Nephron (organoid): ENCODE measurements at regions not wholly inside any gene's neighbourhood (a gene's known extent, or its start where the extent isn't known, plus 50 kb on each side); places are given as distances from the start of the nearest gene placed in this dataset.

ENCODE experiments used
- H3K27ac Mint-ChIP-seq, 3 experiments: 2 replicates each; pipeline ENCODE4 v1.8.0; 2020; ENCODE audit warnings: mixed read lengths in 3 of 3, mild to moderate bottlenecking in 2 of 3, moderate library complexity in 1 of 3
- H3K27me3 Mint-ChIP-seq: 2 replicates; pipeline ENCODE4 v1.8.0; 2021; ENCODE audit warnings: low read depth, mild to moderate bottlenecking, moderate library complexity, mixed read lengths
- H3K36me3 Mint-ChIP-seq: 2 replicates; pipeline ENCODE4 v1.8.0; 2020; ENCODE audit warnings: low read depth, mixed read lengths
- H3K4me1 Mint-ChIP-seq: 2 replicates; pipeline ENCODE4 v1.8.0; 2020; ENCODE audit warnings: mixed read lengths
- H3K4me3 Mint-ChIP-seq, 3 experiments: 2 replicates each; pipeline ENCODE4 v1.8.0; 2020; ENCODE audit warnings: mild to moderate bottlenecking in 3 of 3, mixed read lengths in 3 of 3, moderate library complexity in 2 of 3
- H3K9me3 Mint-ChIP-seq: 2 replicates; pipeline ENCODE4 v1.8.0; 2020; ENCODE audit warnings: mixed read lengths
- TF ChIP-seq, protein P1 (sequence below), 3 experiments: fragments of 200-600 bp; sonication (generic); IDR thresholded peaks; one replicate each; pipeline ENCODE4 v1.5.0; 2021; ENCODE audit warnings: antibody characterized with exemption in 3 of 3; ENCODE audit not compliant: unreplicated experiment in 3 of 3

DNA sequence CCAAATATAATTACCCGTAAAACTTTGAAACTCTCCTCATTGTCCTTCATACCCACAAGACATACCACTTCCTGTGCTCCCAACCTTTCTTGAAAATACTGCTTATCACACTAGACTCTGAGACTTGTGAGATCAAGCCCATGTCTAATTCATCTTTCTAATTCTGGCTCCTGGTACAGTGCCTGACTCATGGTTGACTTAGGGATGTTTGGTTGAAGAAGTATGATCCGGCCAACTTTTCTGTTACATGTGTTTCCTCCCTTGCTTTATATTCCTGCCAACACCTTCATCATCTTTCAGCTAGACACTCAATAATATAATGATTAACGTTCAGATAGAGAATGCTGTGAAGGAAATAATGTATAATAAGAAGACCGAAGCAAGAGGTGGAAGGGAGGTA lies 58.2 kb downstream of the MEX3B start:
- H3K4me1 Mint-ChIP-seq = peaks cover 8% of the 10 kb centered on the region
- H3K9me3 Mint-ChIP-seq = peaks cover 43% of the 10 kb centered on the region
- H3K4me3 Mint-ChIP-seq = no peak overlapping the region
- peaks cover 63% of the 10 kb centered on the region for H3K36me3 Mint-ChIP-seq
- TF ChIP-seq, protein P1, sequence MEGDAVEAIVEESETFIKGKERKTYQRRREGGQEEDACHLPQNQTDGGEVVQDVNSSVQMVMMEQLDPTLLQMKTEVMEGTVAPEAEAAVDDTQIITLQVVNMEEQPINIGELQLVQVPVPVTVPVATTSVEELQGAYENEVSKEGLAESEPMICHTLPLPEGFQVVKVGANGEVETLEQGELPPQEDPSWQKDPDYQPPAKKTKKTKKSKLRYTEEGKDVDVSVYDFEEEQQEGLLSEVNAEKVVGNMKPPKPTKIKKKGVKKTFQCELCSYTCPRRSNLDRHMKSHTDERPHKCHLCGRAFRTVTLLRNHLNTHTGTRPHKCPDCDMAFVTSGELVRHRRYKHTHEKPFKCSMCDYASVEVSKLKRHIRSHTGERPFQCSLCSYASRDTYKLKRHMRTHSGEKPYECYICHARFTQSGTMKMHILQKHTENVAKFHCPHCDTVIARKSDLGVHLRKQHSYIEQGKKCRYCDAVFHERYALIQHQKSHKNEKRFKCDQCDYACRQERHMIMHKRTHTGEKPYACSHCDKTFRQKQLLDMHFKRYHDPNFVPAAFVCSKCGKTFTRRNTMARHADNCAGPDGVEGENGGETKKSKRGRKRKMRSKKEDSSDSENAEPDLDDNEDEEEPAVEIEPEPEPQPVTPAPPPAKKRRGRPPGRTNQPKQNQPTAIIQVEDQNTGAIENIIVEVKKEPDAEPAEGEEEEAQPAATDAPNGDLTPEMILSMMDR (IDR thresholded peaks at IDR 0.05; ENCODE audit: unreplicated experiment in 3 of 3) = no peak
- H3K27ac Mint-ChIP-seq = no peak overlapping the region
- no peaks in the 10 kb centered on the region for H3K27me3 Mint-ChIP-seq

DNA sequence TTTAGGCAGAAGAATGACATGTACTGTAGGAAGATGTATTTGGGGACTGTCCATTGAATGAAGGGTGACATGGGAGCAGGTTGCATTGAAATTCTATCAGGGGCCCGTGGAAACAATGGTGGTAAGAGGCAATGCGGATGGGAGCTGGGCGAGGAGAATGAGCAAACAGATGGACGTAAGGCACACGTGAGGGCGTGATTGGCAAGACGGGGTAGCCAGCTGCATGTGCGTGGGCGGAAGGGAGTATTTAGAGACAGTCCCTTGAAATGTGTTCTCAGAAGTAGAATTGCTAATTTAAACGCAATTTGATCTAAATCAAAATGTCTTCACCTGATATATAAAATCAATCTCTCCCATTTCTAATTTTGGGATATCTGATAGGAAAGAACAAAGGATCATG lies 62.3 kb downstream of the MEX3B start:
- Mint-ChIP-seq H3K36me3 (peaks cover 47% of the 10 kb centered on the region), H3K9me3 (peaks cover 38% of the 10 kb centered on the region), H3K27ac (no peak overlapping the region), H3K4me3 (no peak overlapping the region), H3K27me3 (no peaks in the 10 kb centered on the region), H3K4me1 (peaks cover 8% of the 10 kb centered on the region)
- TF ChIP-seq, protein P1 (IDR thresholded peaks at IDR 0.05; ENCODE audit: unreplicated experiment in 3 of 3) = no peak

DNA sequence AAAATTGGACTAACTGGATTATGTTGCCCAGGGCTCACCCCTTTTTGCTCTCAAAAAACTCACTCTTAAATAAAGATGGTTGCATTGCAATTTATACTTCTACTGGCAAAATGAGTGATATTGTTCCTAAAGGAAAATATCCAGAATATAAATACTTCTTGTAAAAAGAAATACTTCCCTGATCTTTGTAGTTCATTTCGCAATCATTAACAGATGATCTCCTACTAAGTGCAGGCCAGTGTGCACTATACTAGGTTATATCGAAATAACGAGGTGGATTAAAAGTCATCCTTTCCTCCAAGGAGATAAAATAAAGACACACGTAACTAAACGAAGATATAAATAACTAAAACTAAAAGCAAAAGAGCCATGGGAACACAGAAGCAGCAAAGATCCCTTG lies 63.0 kb downstream of the MEX3B start:
- TF ChIP-seq, protein P1 (IDR thresholded peaks at IDR 0.05; ENCODE audit: unreplicated experiment in 3 of 3) = no peak
- Mint-ChIP-seq H3K4me3 (no peak overlapping the region), H3K27ac (no peak overlapping the region), H3K9me3 (peaks cover 39% of the 10 kb centered on the region), H3K27me3 (no peaks in the 10 kb centered on the region), H3K4me1 (peaks cover 8% of the 10 kb centered on the region), H3K36me3 (peaks cover 47% of the 10 kb centered on the region)

DNA sequence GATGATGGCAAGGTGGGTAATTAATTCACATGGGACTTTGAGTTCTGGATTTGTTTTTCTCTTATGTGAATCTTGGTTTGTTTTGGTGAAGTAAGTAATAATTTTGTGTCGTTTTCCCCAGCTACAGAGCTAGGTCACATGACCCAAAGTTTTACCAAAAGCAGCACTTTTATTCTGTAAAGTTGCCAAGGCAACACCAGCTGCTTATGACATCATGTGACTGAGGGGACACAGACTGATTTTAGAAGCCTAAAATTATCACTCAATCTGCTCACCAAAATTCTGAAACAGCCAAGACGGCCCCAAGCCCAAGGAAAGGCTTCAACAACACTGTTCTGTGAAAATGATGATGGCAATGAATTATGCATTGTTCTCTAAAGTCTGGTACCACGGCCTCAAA lies 63.9 kb downstream of the MEX3B start:
- H3K9me3 Mint-ChIP-seq = peaks cover 43% of the 10 kb centered on the region
- TF ChIP-seq, protein P1 (IDR thresholded peaks at IDR 0.05; ENCODE audit: unreplicated experiment in 3 of 3) = no peak
- no peaks in the 10 kb centered on the region for H3K27me3 Mint-ChIP-seq
- no peak overlapping the region for H3K27ac Mint-ChIP-seq
- no peak overlapping the region for H3K4me3 Mint-ChIP-seq
- H3K4me1 Mint-ChIP-seq = peaks cover 8% of the 10 kb centered on the region
- peaks cover 51% of the 10 kb centered on the region for H3K36me3 Mint-ChIP-seq

DNA sequence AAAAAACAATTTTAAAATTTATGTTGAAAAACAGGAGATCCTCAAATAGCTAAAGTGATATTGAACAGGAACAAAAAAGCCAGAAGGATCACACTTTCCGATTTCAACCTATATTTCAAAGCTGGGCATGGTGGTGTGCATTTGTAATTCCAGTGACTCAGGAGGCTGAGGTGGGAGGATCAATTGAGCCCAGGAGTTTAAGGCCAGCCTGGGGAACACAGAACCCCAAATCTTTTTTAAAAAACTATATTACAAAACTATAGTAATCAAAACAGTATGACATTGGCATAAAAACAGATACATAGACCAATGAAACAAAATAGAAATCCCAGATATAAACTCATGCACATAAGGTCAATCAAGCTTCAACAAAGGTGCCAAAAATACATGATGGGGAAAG lies 68.4 kb downstream of the MEX3B start:
- Mint-ChIP-seq H3K27ac (no peak overlapping the region), H3K4me3 (no peak overlapping the region), H3K36me3 (peaks cover 34% of the 10 kb centered on the region), H3K9me3 (peaks cover 49% of the 10 kb centered on the region), H3K4me1 (no peaks in the 10 kb centered on the region), H3K27me3 (no peaks in the 10 kb centered on the region)
- TF ChIP-seq, protein P1 (IDR thresholded peaks at IDR 0.05; ENCODE audit: unreplicated experiment in 3 of 3) = no peak

DNA sequence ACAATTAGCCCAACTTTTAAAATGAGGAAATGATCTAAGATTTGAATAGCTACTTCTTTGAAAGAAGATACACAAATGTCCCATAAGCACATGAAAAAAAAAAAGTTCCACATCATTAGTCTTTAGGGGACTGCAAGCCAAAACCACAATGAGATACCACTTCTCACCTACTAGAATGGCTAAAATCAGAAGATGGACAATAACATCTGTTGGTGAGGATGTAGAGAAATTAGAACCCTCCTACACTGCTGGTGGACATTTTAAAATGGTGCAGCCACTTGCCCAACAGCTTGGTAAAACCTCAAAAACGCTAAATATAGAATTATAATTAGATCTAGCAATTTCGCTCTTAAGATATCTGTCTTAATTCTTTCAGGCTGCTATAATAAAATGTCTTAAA lies 77.1 kb downstream of the MEX3B start:
- H3K27me3 Mint-ChIP-seq = no peaks in the 10 kb centered on the region
- no peak overlapping the region for H3K27ac Mint-ChIP-seq
- no peak overlapping the region for H3K4me3 Mint-ChIP-seq
- TF ChIP-seq, protein P1 (IDR thresholded peaks at IDR 0.05; ENCODE audit: unreplicated experiment in 3 of 3) = no peak
- H3K4me1 Mint-ChIP-seq = no peaks in the 10 kb centered on the region
- H3K9me3 Mint-ChIP-seq = peaks cover 27% of the 10 kb centered on the region
- peaks cover 26% of the 10 kb centered on the region for H3K36me3 Mint-ChIP-seq
